Osteoblast (primary cell): ENCODE measurements at regions not wholly inside any gene's neighbourhood (a gene's known extent, or its start where the extent isn't known, plus 50 kb on each side); places are given as distances from the start of the nearest gene placed in this dataset.

Source experiments
- DNase-seq: peaks from one replicate; pipeline ENCODE4 v3.0.0; 2011; ENCODE audit warnings: low spot score, mixed read lengths; ENCODE audit not compliant: insufficient read length; ENCODE audit errors: missing footprints
- H2AFZ ChIP-seq: 2 replicates; pipeline ENCODE4 v1.6.0; 2011; ENCODE audit warnings: mild to moderate bottlenecking, low read length
- H3K27ac ChIP-seq: 2 replicates; pipeline ENCODE4 v1.5.1; 2011; ENCODE audit warnings: mild to moderate bottlenecking, low read depth, low read length, moderate library complexity
- H3K27me3 ChIP-seq: 2 replicates; pipeline ENCODE4 v1.6.0; 2012; ENCODE audit warnings: mild to moderate bottlenecking, control low read depth, inconsistent platforms, low read length, moderate library complexity; ENCODE audit not compliant: insufficient read depth
- H3K36me3 ChIP-seq: 2 replicates; pipeline ENCODE4 v1.5.1; 2011; ENCODE audit warnings: mild to moderate bottlenecking, low read length, control low read depth, moderate library complexity; ENCODE audit not compliant: insufficient read depth
- H3K4me1 ChIP-seq: 2 replicates; pipeline ENCODE4 v1.5.1; 2011; ENCODE audit warnings: mild to moderate bottlenecking, low read length, control low read depth, moderate library complexity; ENCODE audit not compliant: insufficient read depth
- H3K4me2 ChIP-seq: 2 replicates; pipeline ENCODE4 v1.6.0; 2011; ENCODE audit warnings: mild to moderate bottlenecking, low read length; ENCODE audit not compliant: insufficient read depth
- H3K4me3 ChIP-seq: fragments of 200-600 bp; sonication (generic); 3 replicates; pipeline ENCODE4 v1.5.1; 2012; ENCODE audit warnings: mild to moderate bottlenecking, low read length, inconsistent platforms; ENCODE audit not compliant: insufficient read depth
- H3K79me2 ChIP-seq: 2 replicates; pipeline ENCODE4 v1.6.0; 2012; ENCODE audit warnings: mild to moderate bottlenecking, low read length, control low read depth, inconsistent platforms; ENCODE audit not compliant: insufficient read depth
- H3K9me3 ChIP-seq: 2 replicates; pipeline ENCODE4 v1.5.1; 2011; ENCODE audit warnings: low read depth, low read length, control low read depth
- H4K20me1 ChIP-seq: 2 replicates; pipeline ENCODE4 v1.6.0; 2012; ENCODE audit warnings: mild to moderate bottlenecking, low read length, control low read depth; ENCODE audit not compliant: insufficient read depth
- CTCF ChIP-seq: IDR thresholded peaks from 2 replicates; pipeline ENCODE4 v1.5.1; 2011; ENCODE audit warnings: mild to moderate bottlenecking, low read depth, low read length, moderate library complexity; ENCODE audit errors: extremely low read depth

- Histone ChIP-seq H3K36me3 (no peaks in the 10 kb centered on the region), H2AFZ (no peak overlapping the region), H3K4me1 (no peaks in the 10 kb centered on the region), H3K4me3 (no peak overlapping the region), H3K79me2 (no peaks in the 10 kb centered on the region), H3K27ac (no peak overlapping the region), H3K9me3 (no peaks in the 10 kb centered on the region), H3K4me2 (no peak overlapping the region), H4K20me1 (no peaks in the 10 kb centered on the region), H3K27me3 (no peaks in the 10 kb centered on the region)
- TF ChIP-seq CTCF = no peak
- DNase-seq = no peak
These were observed 851.7 kb upstream of the PCDH10 start for GRCh38 chr4:132297346-132297745.

DNA sequence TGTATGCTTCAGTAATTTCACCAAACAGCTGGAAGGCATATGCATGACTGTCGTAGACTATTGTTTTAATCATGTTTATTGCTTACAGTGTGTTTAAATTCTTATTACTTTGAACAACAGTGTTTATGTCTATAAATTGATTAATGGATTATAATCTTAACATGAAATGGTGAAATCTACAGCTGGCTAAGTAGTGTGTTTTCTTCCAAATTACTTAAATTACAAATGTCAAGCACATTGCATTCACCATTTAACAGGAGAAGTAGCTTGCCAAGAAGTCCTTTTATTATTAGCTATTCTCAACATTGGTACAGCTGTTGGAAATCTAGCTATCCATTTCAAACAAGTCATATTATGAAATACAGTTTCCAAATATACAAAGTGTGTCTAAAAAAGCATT is 849.3 kb upstream of the PCDH10 start:
- H4K20me1 ChIP-seq = no peaks in the 10 kb centered on the region
- H3K4me3 ChIP-seq = no peak overlapping the region
- TF ChIP-seq CTCF = no peak
- no peaks in the 10 kb centered on the region for H3K27me3 ChIP-seq
- no peak overlapping the region for H2AFZ ChIP-seq
- no peak for DNase-seq
- H3K4me1 ChIP-seq = no peaks in the 10 kb centered on the region
- no peaks in the 10 kb centered on the region for H3K9me3 ChIP-seq
- H3K36me3 ChIP-seq = no peaks in the 10 kb centered on the region
- no peaks in the 10 kb centered on the region for H3K79me2 ChIP-seq
- H3K27ac ChIP-seq = no peak overlapping the region
- H3K4me2 ChIP-seq = no peak overlapping the region

GRCh38 chr4:132312521-132312920 is 836.6 kb upstream of the PCDH10 start:
- Histone ChIP-seq H3K4me1 (no peaks in the 10 kb centered on the region), H3K4me3 (no peak overlapping the region), H2AFZ (no peak overlapping the region), H3K4me2 (no peak overlapping the region), H3K9me3 (no peaks in the 10 kb centered on the region), H3K27me3 (no peaks in the 10 kb centered on the region), H3K27ac (no peak overlapping the region), H3K36me3 (no peaks in the 10 kb centered on the region), H4K20me1 (no peaks in the 10 kb centered on the region), H3K79me2 (no peaks in the 10 kb centered on the region)
- TF ChIP-seq CTCF = no peak
- DNase-seq = no peak

- no peaks in the 10 kb centered on the region for H3K36me3 ChIP-seq
- DNase-seq = no peak
- H3K9me3 ChIP-seq = no peaks in the 10 kb centered on the region
- no peaks in the 10 kb centered on the region for H3K4me1 ChIP-seq
- H3K79me2 ChIP-seq = no peaks in the 10 kb centered on the region
- no peaks in the 10 kb centered on the region for H3K27me3 ChIP-seq
- no peak overlapping the region for H3K4me2 ChIP-seq
- no peak overlapping the region for H2AFZ ChIP-seq
- H4K20me1 ChIP-seq = no peaks in the 10 kb centered on the region
- no peak overlapping the region for H3K27ac ChIP-seq
- no peak overlapping the region for H3K4me3 ChIP-seq
- TF ChIP-seq CTCF = no peak
These were observed 835.2 kb upstream of the PCDH10 start for GRCh38 chr4:132313852-132314251.
